Endodermal cell (in vitro differentiated cells): ENCODE measurements at regions not wholly inside any gene's neighbourhood (a gene's known extent, or its start where the extent isn't known, plus 50 kb on each side); places are given as distances from the start of the nearest gene placed in this dataset.

ENCODE experiments used
- DNase-seq: peaks from one replicate; pipeline ENCODE4 v3.0.0-alpha.2; 2017
- H3K27ac ChIP-seq: 2 replicates; pipeline ENCODE4 v1.5.1; 2013; ENCODE audit warnings: mild to moderate bottlenecking, low read depth, low read length, moderate library complexity
- H3K27me3 ChIP-seq: 2 replicates; pipeline ENCODE4 v1.6.1; 2013; ENCODE audit warnings: mild to moderate bottlenecking, low read length, moderate library complexity; ENCODE audit not compliant: insufficient read depth, control insufficient read depth, poor library complexity, severe bottlenecking
- H3K36me3 ChIP-seq: 2 replicates; pipeline ENCODE4 v1.7.0; 2013; ENCODE audit warnings: mild to moderate bottlenecking, low read length, moderate library complexity; ENCODE audit not compliant: control insufficient read depth, insufficient read depth
- H3K4me1 ChIP-seq: one replicate; pipeline ENCODE4 v1.7.0; 2013; ENCODE audit warnings: low read length; ENCODE audit not compliant: control insufficient read depth, insufficient read depth
- H3K4me3 ChIP-seq: 2 replicates; pipeline ENCODE4 v1.5.1; 2013; ENCODE audit warnings: mild to moderate bottlenecking, low read length, moderate library complexity
- H3K9ac ChIP-seq: 2 replicates; pipeline ENCODE4 v1.6.1; 2013; ENCODE audit warnings: mild to moderate bottlenecking, low read length, moderate library complexity; ENCODE audit not compliant: poor library complexity, severe bottlenecking; ENCODE audit errors: extremely low read depth
- H3K9me3 ChIP-seq: 2 replicates; pipeline ENCODE4 v1.6.1; 2013; ENCODE audit warnings: mild to moderate bottlenecking, low read length, moderate library complexity; ENCODE audit not compliant: control insufficient read depth
- H3K27ac Mint-ChIP-seq: 2 replicates; pipeline ENCODE4 v1.8.0; 2020; ENCODE audit warnings: mixed read lengths
- H3K27me3 Mint-ChIP-seq: 2 replicates; pipeline ENCODE4 v1.8.0; 2021; ENCODE audit warnings: mild to moderate bottlenecking, mixed read lengths; ENCODE audit not compliant: insufficient read depth
- H3K36me3 Mint-ChIP-seq: 2 replicates; pipeline ENCODE4 v1.8.0; 2020; ENCODE audit warnings: low read depth, mixed read lengths
- H3K4me1 Mint-ChIP-seq: 2 replicates; pipeline ENCODE4 v1.8.0; 2020; ENCODE audit warnings: mixed read lengths
- H3K4me3 Mint-ChIP-seq: 2 replicates; pipeline ENCODE4 v1.8.0; 2020; ENCODE audit warnings: mild to moderate bottlenecking, moderate library complexity, mixed read lengths
- H3K9me3 Mint-ChIP-seq: 2 replicates; pipeline ENCODE4 v1.8.0; 2020; ENCODE audit warnings: mild to moderate bottlenecking, mixed read lengths
- CTCF ChIP-seq: fragments of 200-600 bp; sonication (generic); conservative IDR thresholded peaks from 2 replicates; pipeline ENCODE4 v1.5.0; 2021; ENCODE audit warnings: antibody characterized with exemption, mild to moderate bottlenecking
- WGBS, 2 experiments: methylation state at CpG; one replicate each; pipeline versions ENCODE4 v1.1.5 to v1.1.7; 2013; ENCODE audit warnings: missing lambda C conversion rate in 2 of 2, mixed read lengths in 1 of 2; ENCODE audit not compliant: insufficient coverage in 1 of 2, insufficient read length in 1 of 2; 5-methylcytosine and 5-hydroxymethylcytosine counted together

- TF ChIP-seq CTCF, result no peak
- Histone ChIP-seq H3K27me3 (no peaks in the 10 kb centered on the region), H3K4me1 (no peaks in the 10 kb centered on the region), H3K36me3 (no peaks in the 10 kb centered on the region), H3K27ac (no peak overlapping the region), H3K9ac (no peak overlapping the region), H3K9me3 (no peaks in the 10 kb centered on the region), H3K4me3 (no peak overlapping the region)
- Mint-ChIP-seq H3K27me3 (no peaks in the 10 kb centered on the region), H3K4me1 (no peaks in the 10 kb centered on the region), H3K4me3 (no peak overlapping the region), H3K9me3 (no peaks in the 10 kb centered on the region), H3K36me3 (no peaks in the 10 kb centered on the region), H3K27ac (no peak overlapping the region)
- 100% methylated on average over 1 to 2 of the region's 2 CpGs for WGBS, 2 experiments
- no peak for DNase-seq
These were observed 64.4 kb upstream of the IFNLR1 start for GRCh38 chr1:24251501-24251900.

DNA sequence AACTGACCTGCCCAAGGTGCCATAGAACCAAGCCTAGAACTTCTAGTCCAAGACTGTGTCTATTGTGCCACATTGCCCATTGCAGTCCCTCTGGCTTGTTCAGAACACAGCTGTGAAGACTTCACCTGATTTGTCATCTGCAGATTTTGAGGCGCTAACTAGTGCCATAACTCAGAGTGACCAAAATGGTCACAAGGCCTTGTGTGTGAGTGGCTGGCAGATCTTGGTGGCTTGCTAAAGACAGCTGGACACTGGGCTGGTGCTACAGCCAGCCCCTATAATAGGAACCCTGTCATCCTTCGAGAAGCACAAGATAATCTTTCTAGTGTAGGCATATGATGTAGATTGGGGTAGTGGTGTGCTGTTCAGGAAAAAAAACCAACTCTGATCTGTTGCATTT lies 63.7 kb upstream of the IFNLR1 start:
- Histone ChIP-seq H3K27me3 (no peaks in the 10 kb centered on the region), H3K27ac (no peak overlapping the region), H3K4me1 (no peaks in the 10 kb centered on the region), H3K4me3 (no peak overlapping the region), H3K9ac (no peak overlapping the region), H3K36me3 (no peaks in the 10 kb centered on the region), H3K9me3 (no peaks in the 10 kb centered on the region)
- no peaks in the 10 kb centered on the region for H3K9me3 Mint-ChIP-seq
- no peak for TF ChIP-seq CTCF
- 89 to 100% methylated on average over 1 to 2 of the region's 2 CpGs for WGBS, 2 experiments
- no peaks in the 10 kb centered on the region for H3K4me1 Mint-ChIP-seq
- H3K36me3 Mint-ChIP-seq, result no peaks in the 10 kb centered on the region
- H3K4me3 Mint-ChIP-seq, result no peak overlapping the region
- no peak overlapping the region for H3K27ac Mint-ChIP-seq
- no peaks in the 10 kb centered on the region for H3K27me3 Mint-ChIP-seq
- no peak for DNase-seq

DNA sequence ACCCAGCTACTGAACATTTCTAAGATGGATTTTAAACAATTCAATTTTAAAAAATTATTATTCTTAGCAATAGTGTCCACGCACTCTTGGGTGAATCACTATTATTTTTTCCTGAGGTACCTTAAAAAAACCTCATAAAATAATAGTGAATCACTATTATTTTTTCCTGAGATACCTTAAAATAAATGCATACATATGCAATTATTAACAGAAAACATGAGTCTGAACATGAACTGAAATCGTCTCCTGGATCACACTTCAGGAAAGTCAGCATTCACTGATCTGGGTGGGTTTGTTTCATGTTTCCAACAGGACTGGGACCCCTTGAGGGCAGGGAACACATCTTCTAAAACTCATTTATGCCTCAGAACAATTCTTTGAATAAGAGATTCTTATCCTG lies 63.1 kb upstream of the IFNLR1 start:
- Histone ChIP-seq H3K36me3 (no peaks in the 10 kb centered on the region), H3K9ac (no peak overlapping the region), H3K27ac (no peak overlapping the region), H3K27me3 (no peaks in the 10 kb centered on the region), H3K9me3 (no peaks in the 10 kb centered on the region), H3K4me1 (no peaks in the 10 kb centered on the region), H3K4me3 (no peak overlapping the region)
- no peaks in the 10 kb centered on the region for H3K36me3 Mint-ChIP-seq
- TF ChIP-seq CTCF, result no peak
- no peak for DNase-seq
- WGBS, 2 experiments, result 81 to 100% methylated on average over 1 to 2 of the region's 2 CpGs
- H3K9me3 Mint-ChIP-seq, result no peaks in the 10 kb centered on the region
- H3K4me1 Mint-ChIP-seq, result no peaks in the 10 kb centered on the region
- no peak overlapping the region for H3K27ac Mint-ChIP-seq
- no peak overlapping the region for H3K4me3 Mint-ChIP-seq
- no peaks in the 10 kb centered on the region for H3K27me3 Mint-ChIP-seq
